Hepatic stellate cell (primary cell): ENCODE measurements at regions not wholly inside any gene's neighbourhood (a gene's known extent, or its start where the extent isn't known, plus 50 kb on each side); places are given as distances from the start of the nearest gene placed in this dataset.

Experiments
- DNase-seq: peaks from one replicate; pipeline ENCODE4 v3.0.0; 2011; ENCODE audit warnings: low spot score

DNA sequence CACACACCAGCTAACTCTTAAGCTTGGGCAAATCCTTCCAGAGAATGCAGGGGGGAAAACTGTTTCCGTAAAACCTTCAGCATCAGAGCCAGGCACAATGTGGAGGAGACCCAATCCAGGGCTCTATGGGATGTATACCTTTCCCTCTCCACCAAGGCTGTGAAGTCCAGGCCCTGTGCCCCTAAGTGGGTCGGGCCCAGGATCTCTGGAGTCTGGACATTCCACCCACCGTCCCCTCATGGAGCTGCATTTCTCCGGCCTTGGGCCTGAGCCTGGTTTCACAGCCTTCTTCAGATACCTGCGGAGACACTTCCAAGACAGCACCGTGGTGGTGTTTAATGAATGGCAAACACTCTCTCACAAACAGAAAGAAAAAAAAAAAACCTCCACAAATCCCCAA is 186.2 kb downstream of the URI1 start:
- DNase-seq = no peak

DNA sequence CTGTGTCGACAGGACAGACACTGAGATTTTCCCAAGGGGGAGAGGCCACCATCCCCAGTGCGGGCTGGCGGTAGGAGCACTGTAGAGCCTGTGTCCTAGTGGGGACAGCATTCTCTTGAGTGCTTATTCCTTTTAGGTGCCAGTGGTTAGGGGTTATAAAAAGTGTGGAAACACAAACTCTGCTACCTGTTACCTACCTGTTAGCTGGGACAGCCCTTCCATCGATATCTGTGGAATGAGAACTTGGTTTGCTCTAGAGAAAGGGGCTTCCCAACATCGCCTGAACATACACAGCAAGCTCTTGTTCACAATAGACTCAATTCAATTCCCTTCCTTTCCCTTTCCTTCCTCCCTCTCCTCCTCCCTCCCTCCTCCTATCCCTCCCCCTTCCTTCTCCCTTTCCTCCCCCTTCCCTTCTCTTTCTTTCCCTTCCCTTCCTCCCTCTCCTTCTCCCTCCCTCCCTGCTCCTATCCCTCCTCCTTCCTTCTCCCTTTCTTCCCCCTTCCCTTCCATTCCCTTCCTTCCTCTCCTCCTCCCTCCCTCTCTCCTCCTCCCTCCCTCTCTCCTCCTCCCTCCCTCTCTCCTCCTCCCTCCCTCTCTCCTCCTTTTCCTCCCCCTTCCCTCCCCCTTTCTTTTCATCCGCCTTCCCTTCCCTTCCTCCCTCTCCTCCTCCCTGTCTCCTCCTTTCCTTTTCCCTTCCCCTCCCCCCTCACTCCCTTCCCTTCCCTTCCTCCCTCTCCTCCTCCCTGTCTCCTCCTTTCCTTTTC is 188.5 kb downstream of the URI1 start:
- no peak for DNase-seq

DNA sequence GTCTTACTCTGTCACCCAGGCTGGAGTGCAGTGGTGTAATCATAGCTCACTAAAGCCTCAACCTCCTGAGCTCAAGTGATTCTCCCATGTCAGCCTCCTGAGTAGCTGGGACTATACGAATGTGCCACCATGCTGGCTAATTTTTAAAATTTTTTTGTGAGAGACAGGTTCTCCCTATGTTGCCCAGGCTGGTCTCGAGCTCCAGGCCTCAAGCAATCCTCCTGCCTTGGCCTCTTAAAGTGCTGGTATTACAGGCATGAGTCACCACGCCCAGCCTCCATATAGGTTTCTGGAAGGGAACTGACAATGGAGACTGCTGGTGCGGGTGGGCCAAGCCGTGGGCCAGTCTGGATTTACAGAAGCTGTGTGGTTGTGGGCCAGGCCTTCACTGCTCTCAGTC is 189.2 kb downstream of the URI1 start:
- DNase-seq = no peak

GRCh38 chr19:30131722-30132291 is 189.8 kb downstream of the URI1 start:
- DNase-seq = no peak

DNA sequence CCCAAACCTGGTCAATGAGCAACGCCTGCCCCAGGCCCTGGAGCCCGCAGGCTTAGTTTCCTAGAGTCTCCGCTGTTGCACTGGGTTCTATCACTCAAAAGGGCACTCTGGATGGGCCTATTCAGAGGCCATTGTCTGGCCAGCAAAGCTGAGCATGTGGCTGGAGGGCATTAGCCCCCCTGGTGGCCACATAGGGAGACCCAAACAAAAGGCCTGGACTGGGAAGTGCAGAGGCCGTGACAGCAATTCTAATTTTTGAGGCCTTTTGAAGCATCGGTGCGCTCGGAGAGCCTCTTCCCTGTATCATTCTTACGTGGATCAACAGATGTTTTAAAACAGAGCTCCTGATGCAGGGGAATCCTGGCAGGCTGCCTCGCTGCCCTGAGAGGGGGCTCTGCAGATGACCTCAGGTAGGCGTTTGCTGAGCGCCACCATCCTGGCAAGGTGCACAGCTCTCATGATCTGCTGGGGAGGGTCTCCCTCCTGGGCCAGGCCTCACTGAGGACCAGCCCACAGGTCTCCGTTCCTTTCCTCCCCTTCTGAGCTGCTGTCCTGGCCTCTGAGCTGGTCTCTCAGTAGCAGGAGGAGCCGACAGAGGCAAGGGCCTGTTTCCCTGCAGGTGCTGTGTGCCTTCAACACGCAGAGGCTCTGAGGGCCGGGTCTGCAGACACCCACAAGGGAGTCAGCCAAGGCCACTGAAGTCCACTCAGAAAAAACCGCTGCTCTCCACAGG is 190.5 kb downstream of the URI1 start:
- DNase-seq = no peak

- DNase-seq = no peak
Observed at GRCh38 chr19:30133803-30134202, 191.8 kb downstream of the URI1 start.

DNA sequence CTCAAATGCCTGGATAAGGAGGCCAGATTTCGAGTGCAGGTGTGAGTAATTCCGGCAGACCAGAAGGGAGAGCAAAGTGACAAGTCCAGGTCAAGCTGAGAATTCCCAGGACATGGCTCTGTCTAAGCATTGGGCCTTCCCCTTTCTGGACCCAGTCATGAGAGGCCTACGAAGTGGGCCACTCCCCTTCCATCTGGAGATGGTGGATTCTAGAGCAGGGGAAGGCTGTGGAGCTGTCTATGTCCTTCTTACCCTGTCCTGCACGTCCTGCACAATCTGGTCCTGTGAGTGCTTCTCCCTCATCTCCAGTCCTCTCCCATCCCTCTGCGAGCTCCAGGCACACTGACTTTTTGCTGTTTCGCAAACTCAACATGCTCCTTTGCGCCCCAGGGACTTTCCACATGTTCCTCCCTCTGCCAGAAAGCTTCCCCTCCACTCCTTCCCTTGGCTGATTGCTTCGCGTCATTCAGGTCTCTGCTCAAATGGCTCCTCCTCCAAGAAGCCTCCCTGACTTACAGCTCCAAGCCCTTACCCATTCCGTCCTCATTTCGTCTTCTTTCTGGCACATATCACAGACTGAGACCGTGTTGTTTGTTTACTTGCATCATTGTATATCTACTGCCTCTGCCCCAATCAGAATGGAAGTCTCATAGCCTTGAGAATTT is 193.2 kb downstream of the URI1 start:
- DNase-seq = no peak

GRCh38 chr19:30135797-30136196 is 193.8 kb downstream of the URI1 start:
- no peak for DNase-seq

- DNase-seq = no peak
Observed at GRCh38 chr19:30136611-30137195, 194.7 kb downstream of the URI1 start.

DNA sequence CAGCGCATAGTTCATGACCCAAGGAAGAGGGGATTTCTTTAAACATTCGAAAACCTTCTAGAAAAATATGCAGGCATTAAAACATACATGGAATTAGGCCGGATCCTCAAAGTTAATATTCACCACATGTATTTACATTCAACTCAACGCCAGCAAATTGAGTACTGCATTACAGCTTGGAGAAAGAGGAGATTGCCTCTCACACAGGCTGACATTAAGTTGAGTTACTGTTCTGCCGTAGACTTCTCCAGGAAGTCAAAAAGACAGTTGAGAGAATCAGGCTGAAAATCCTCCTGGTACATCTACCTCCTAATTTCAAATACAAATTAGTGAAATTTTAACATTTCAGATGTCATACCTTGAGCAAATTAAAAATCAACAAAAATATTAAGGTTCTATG is 195.7 kb downstream of the URI1 start:
- DNase-seq = no peak

- DNase-seq = no peak
Observed at GRCh38 chr19:30144242-30144758, 202.3 kb downstream of the URI1 start.

GRCh38 chr19:30144802-30145201 is 202.8 kb downstream of the URI1 start:
- DNase-seq = no peak

DNA sequence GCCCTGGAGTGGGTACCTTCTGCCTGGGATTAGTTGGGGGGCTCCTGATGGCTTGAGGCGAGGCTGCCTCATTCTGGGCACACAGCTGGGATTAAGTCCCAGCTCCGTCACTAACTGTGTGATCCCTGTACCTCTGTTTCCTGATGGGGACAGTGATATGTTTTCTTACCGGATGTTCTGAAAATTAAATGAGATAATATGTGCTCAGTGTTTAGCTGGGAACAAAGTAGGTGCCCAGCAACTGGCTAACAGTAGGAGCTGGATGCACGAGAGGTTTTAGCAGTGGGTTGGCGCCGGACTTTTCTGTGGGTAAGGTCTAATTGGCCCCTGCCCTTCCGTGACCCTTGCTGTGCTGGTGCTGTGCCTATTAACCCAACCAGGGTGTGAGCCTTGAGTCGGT is 203.4 kb downstream of the URI1 start:
- DNase-seq = no peak

GRCh38 chr19:30146346-30146745 is 204.3 kb downstream of the URI1 start:
- DNase-seq = no peak

DNA sequence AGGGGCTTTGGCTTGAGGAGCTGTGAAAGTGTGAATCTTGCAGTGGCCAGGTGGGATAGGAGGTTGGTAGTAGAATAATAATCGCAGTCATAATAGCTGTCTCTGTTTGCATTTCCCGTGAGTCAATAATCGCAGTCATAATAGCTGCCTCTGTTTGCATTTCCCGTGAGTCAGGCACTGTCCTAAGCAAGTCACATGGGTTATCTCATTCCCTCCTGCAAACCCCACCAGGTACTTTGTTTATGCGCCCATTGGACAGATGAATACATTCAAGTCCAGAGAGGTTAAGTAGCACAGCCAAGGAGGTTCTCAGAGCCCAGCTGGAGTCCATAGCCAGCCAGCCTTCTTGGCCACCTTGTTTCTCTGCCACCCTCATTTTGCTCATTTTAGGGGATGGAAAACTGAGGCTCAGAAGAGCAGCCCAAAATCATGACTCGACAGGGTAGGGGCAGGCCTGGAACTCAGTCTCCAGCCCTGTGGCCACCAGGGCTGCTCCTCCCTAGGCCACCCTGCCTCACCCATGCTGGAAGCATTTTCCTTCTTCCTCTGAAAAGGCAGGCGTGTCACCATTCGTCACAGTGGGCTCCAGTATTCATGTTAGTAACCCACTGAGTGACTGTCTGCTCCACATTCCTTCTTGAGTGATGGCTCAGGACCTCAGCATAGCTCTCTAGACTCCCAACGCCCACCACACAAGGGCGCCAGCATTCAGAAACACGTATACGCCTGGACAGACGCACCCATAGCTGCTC is 206.2 kb downstream of the URI1 start:
- DNase-seq = no peak

DNA sequence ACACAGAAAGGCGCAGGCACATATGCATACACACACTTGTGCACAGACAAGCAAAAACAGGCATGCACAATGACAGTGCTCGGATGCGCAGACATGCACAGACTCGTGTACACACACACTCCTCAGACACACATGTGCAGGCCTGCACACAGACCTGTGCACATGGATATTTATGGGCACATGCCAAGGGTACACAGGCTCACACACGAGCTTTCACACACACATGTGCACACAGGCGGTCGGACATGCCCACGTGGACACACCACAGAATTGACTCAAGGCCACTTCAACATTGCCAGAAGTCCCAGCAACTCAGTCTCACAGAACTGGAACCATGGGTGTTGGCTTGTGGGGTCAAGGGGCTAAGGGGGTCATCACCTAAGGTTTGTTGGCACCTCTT is 206.8 kb downstream of the URI1 start:
- no peak for DNase-seq

- DNase-seq = no peak
Observed at GRCh38 chr19:30149300-30149699, 207.3 kb downstream of the URI1 start.

DNA sequence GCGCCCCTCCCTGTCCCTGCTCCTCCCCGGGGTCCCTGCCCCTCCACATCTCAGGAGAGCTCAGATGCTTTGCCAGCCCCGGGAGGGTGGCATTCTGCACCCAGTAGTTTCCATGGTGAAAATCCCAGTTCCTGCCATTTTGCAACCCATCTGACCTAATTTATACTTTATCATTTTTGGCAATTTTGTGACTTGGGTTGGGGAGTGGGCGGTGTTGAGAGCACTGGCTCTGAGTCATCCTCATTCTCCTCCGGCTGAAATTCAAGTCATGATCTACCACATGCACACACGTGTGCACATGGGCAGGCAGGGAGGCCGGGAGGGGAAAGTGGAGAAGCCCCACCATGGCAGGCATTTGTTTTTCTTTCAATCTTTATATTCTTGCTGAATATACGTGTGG is 208.6 kb downstream of the URI1 start:
- no peak for DNase-seq

DNA sequence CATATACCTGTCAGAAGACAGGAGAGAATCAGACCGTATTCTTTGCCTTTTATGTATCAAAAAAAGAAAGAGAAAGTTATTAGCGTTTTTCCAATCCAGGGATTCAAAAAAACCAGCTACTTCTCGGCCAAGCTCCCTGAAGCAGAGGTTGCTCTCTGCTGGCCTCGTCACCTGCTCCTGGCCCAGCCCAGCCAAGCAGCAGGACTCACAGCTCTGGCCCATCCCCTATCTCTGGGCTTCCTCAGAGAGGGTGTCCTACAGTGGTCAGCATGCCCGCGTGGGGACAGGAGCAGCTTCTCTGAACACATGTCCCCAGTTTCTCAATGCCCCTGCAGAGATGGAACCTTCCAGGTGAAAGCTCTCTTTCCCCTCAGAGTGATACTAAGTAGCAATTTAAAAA is 209.0 kb downstream of the URI1 start:
- DNase-seq = no peak

- no peak for DNase-seq
Observed at GRCh38 chr19:30152510-30153291, 210.7 kb downstream of the URI1 start.
